ENCODE measurements at regions not wholly inside any gene's neighbourhood (a gene's known extent, or its start where the extent isn't known, plus 50 kb on each side); places are given as distances from the start of the nearest gene placed in this dataset.

DNA sequence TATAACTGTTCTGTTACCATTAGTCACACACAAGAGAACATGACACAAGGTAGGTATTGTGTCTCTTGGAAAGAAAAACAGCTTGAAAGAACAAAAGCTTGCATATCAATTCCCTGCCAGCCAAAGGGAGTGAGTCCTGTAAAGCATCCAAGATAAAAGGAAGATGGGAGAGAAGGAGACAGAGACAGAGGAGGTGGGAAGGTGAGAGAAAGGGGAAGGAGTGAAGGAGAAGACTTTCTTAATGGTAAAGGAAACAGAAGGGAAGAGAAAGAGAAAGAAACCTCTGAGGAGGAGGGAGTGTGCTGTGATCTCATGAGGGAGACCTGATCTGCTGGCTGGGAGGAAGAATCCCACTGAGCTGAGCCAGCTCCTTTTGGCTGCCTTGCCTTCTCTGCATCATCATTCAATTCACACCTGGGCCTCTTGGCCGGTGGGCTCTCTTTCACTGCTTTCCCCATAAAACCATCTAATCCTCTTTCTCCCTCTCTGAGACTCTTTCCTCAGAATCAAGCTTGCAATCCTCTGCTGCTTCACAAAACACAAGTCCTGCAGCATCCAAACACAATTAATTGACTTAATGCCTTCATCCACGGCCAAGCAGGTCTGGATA, 271.6 kb downstream of the ABCC12 start:
- Histone ChIP-seq H3K27ac (ENCODE audit: low read depth in 1 of 2, low read length in 1 of 2) (no peak overlapping the region), H3K4me3 (ENCODE audit: low read length in 2 of 2) (no peak overlapping the region), H3K9me3 (ENCODE audit: control insufficient read depth in 2 of 2, insufficient read depth in 1 of 2, low read length in 1 of 2) (no peaks in the 10 kb centered on the region), H3K27me3 (ENCODE audit: control insufficient read depth in 2 of 2, insufficient read depth in 1 of 2, low read length in 1 of 2) (no peaks in the 10 kb centered on the region), H3K36me3 (ENCODE audit: control insufficient read depth in 2 of 2, insufficient read depth in 2 of 2, low read length in 1 of 2) (no peaks in the 10 kb centered on the region), H3K4me1 (ENCODE audit: control insufficient read depth in 2 of 2, insufficient read depth in 2 of 2, low read length in 2 of 2) (no peaks in the 10 kb centered on the region)
- no peak for DNase-seq (ENCODE audit: low read depth in 6 of 9, low spot score in 9 of 9)
- WGBS, result 15% methylated on average over 2 of the region's 2 CpGs

DNA sequence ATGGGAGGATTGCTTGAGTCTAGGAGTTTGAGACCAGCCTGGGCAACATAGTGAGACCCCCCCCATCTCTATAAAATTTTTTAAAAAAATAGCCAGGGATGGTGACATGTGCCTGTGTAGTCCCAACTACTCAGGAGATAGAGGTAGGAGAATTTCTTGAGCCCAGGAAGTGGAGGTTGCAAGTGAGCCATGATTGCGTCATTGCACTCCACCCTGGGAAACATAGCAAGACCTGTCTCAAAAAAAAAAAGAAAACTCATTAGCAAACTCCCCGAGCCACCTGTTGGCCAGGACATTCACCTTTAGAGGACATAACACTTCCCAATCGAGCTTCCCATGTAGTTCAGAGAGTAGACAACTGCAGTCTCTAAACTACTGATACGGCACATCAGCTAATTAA, 274.2 kb downstream of the ABCC12 start:
- Histone ChIP-seq H3K4me3 (ENCODE audit: low read length in 2 of 2) (no peak overlapping the region), H3K27ac (ENCODE audit: low read depth in 1 of 2, low read length in 1 of 2) (no peak overlapping the region), H3K9me3 (ENCODE audit: control insufficient read depth in 2 of 2, insufficient read depth in 1 of 2, low read length in 1 of 2) (no peaks in the 10 kb centered on the region), H3K4me1 (ENCODE audit: control insufficient read depth in 2 of 2, insufficient read depth in 2 of 2, low read length in 2 of 2) (no peaks in the 10 kb centered on the region), H3K36me3 (ENCODE audit: control insufficient read depth in 2 of 2, insufficient read depth in 2 of 2, low read length in 1 of 2) (no peaks in the 10 kb centered on the region), H3K27me3 (ENCODE audit: control insufficient read depth in 2 of 2, insufficient read depth in 1 of 2, low read length in 1 of 2) (no peaks in the 10 kb centered on the region)
- DNase-seq (ENCODE audit: low read depth in 6 of 9, low spot score in 9 of 9), result no peak
- WGBS, result 85% methylated on average over 4 of the region's 4 CpGs

GRCh38 chr16:47880653-47881052, 275.1 kb downstream of the ABCC12 start:
- Histone ChIP-seq H3K27me3 (ENCODE audit: control insufficient read depth in 2 of 2, insufficient read depth in 1 of 2, low read length in 1 of 2) (no peaks in the 10 kb centered on the region), H3K36me3 (ENCODE audit: control insufficient read depth in 2 of 2, insufficient read depth in 2 of 2, low read length in 1 of 2) (no peaks in the 10 kb centered on the region), H3K9me3 (ENCODE audit: control insufficient read depth in 2 of 2, insufficient read depth in 1 of 2, low read length in 1 of 2) (no peaks in the 10 kb centered on the region), H3K4me1 (ENCODE audit: control insufficient read depth in 2 of 2, insufficient read depth in 2 of 2, low read length in 2 of 2) (no peaks in the 10 kb centered on the region), H3K27ac (ENCODE audit: low read depth in 1 of 2, low read length in 1 of 2) (no peak overlapping the region), H3K4me3 (ENCODE audit: low read length in 2 of 2) (no peak overlapping the region)
- WGBS, result 96% methylated on average over 5 of the region's 5 CpGs
- no peak for DNase-seq (ENCODE audit: low read depth in 6 of 9, low spot score in 9 of 9)

DNA sequence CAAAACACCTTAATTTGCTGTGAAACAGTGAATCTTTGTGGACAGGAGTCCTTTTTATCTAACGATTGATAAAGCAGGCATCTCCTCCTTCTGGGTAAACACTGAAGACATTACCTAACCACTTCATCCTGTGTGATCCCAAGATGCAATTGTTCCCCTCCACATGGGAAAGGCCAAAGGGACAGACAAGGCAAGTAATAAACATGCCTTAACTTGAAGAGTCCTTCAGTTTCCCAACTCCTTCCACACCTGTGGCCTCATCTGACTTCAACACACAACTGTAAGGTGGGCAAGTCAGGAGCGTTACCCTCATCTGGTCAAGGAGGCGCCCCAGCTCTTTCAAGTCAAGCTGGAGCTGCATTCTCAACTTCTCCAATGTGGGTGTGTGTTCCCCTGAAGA, 278.6 kb downstream of the ABCC12 start:
- WGBS, result 92% methylated on average over 3 of the region's 3 CpGs
- no peak for DNase-seq (ENCODE audit: low read depth in 6 of 9, low spot score in 9 of 9)
- no peaks in the 10 kb centered on the region for H3K9me3 ChIP-seq (ENCODE audit: control insufficient read depth in 2 of 2, insufficient read depth in 1 of 2, low read length in 1 of 2)
- H3K4me3 ChIP-seq (ENCODE audit: low read length in 2 of 2), result no peak overlapping the region
- no peaks in the 10 kb centered on the region for H3K4me1 ChIP-seq (ENCODE audit: control insufficient read depth in 2 of 2, insufficient read depth in 2 of 2, low read length in 2 of 2)
- H3K36me3 ChIP-seq (ENCODE audit: control insufficient read depth in 2 of 2, insufficient read depth in 2 of 2, low read length in 1 of 2), result no peaks in the 10 kb centered on the region
- no peak overlapping the region for H3K27ac ChIP-seq (ENCODE audit: low read depth in 1 of 2, low read length in 1 of 2)
- no peaks in the 10 kb centered on the region for H3K27me3 ChIP-seq (ENCODE audit: control insufficient read depth in 2 of 2, insufficient read depth in 1 of 2, low read length in 1 of 2)

GRCh38 chr16:47876511-47876910, 279.3 kb downstream of the ABCC12 start:
- Histone ChIP-seq H3K4me3 (ENCODE audit: low read length in 2 of 2) (no peak overlapping the region), H3K27ac (ENCODE audit: low read depth in 1 of 2, low read length in 1 of 2) (no peak overlapping the region), H3K27me3 (ENCODE audit: control insufficient read depth in 2 of 2, insufficient read depth in 1 of 2, low read length in 1 of 2) (no peaks in the 10 kb centered on the region), H3K36me3 (ENCODE audit: control insufficient read depth in 2 of 2, insufficient read depth in 2 of 2, low read length in 1 of 2) (no peaks in the 10 kb centered on the region), H3K9me3 (ENCODE audit: control insufficient read depth in 2 of 2, insufficient read depth in 1 of 2, low read length in 1 of 2) (no peaks in the 10 kb centered on the region), H3K4me1 (ENCODE audit: control insufficient read depth in 2 of 2, insufficient read depth in 2 of 2, low read length in 2 of 2) (no peaks in the 10 kb centered on the region)
- DNase-seq (ENCODE audit: low read depth in 6 of 9, low spot score in 9 of 9), result no peak
- 93% methylated on average over 7 of the region's 7 CpGs for WGBS

- DNase-seq (ENCODE audit: low read depth in 6 of 9, low spot score in 9 of 9), result no peak
- no peaks in the 10 kb centered on the region for H3K27me3 ChIP-seq (ENCODE audit: control insufficient read depth in 2 of 2, insufficient read depth in 1 of 2, low read length in 1 of 2)
- WGBS, result 85% methylated on average over 5 of the region's 5 CpGs
- H3K36me3 ChIP-seq (ENCODE audit: control insufficient read depth in 2 of 2, insufficient read depth in 2 of 2, low read length in 1 of 2), result no peaks in the 10 kb centered on the region
- no peak overlapping the region for H3K4me3 ChIP-seq (ENCODE audit: low read length in 2 of 2)
- no peaks in the 10 kb centered on the region for H3K4me1 ChIP-seq (ENCODE audit: control insufficient read depth in 2 of 2, insufficient read depth in 2 of 2, low read length in 2 of 2)
- H3K27ac ChIP-seq (ENCODE audit: low read depth in 1 of 2, low read length in 1 of 2), result no peak overlapping the region
- no peaks in the 10 kb centered on the region for H3K9me3 ChIP-seq (ENCODE audit: control insufficient read depth in 2 of 2, insufficient read depth in 1 of 2, low read length in 1 of 2)
Observed at GRCh38 chr16:47873434-47873833, 282.4 kb downstream of the ABCC12 start.

DNA sequence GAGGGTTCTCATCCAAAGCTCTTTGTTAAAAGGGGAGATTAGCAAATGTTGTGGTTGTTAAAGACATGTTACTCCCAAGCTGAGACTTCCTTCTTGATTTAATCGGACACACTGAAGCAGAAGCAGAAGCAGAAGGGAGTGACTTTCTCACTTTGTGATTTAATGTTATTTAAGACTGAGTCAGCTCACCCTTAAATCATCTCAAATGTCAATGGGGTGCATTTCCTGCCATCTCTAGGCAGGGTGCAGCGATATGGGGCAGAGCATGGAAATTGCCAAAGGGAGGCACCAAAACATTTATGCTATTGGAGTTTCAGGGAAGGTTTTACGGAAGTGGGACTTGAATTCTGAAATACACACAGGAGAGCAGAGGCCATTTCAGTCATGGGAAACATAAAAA, 283.6 kb downstream of the ABCC12 start:
- Histone ChIP-seq H3K4me3 (ENCODE audit: low read length in 2 of 2) (no peak overlapping the region), H3K27ac (ENCODE audit: low read depth in 1 of 2, low read length in 1 of 2) (no peak overlapping the region), H3K36me3 (ENCODE audit: control insufficient read depth in 2 of 2, insufficient read depth in 2 of 2, low read length in 1 of 2) (no peaks in the 10 kb centered on the region), H3K9me3 (ENCODE audit: control insufficient read depth in 2 of 2, insufficient read depth in 1 of 2, low read length in 1 of 2) (no peaks in the 10 kb centered on the region), H3K27me3 (ENCODE audit: control insufficient read depth in 2 of 2, insufficient read depth in 1 of 2, low read length in 1 of 2) (no peaks in the 10 kb centered on the region), H3K4me1 (ENCODE audit: control insufficient read depth in 2 of 2, insufficient read depth in 2 of 2, low read length in 2 of 2) (no peaks in the 10 kb centered on the region)
- DNase-seq (ENCODE audit: low read depth in 6 of 9, low spot score in 9 of 9), result no peak
- WGBS, result 67% methylated on average over 3 of the region's 3 CpGs

DNA sequence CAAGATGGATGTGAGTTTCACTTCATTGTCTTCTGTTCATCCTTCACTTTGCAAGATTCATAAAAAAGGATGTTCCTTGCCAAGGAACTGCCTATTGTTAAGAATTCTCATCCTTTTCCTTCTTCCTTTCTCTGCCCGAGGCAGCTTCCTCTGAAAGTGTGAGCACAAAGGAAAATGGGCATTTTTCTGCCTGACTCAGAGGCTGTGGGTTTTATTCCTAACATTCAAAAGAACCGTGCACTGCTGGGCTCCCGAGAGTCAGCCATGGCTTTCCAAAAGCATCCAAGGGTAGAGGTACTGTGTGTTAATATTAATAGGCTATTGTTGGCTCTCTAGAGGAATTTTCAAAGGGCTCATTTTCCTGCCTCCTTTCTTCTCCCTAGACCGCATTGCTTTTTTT, 289.4 kb downstream of the ABCC12 start:
- Histone ChIP-seq H3K4me3 (ENCODE audit: low read length in 2 of 2) (no peak overlapping the region), H3K36me3 (ENCODE audit: control insufficient read depth in 2 of 2, insufficient read depth in 2 of 2, low read length in 1 of 2) (no peaks in the 10 kb centered on the region), H3K4me1 (ENCODE audit: control insufficient read depth in 2 of 2, insufficient read depth in 2 of 2, low read length in 2 of 2) (no peaks in the 10 kb centered on the region), H3K27me3 (ENCODE audit: control insufficient read depth in 2 of 2, insufficient read depth in 1 of 2, low read length in 1 of 2) (no peaks in the 10 kb centered on the region), H3K9me3 (ENCODE audit: control insufficient read depth in 2 of 2, insufficient read depth in 1 of 2, low read length in 1 of 2) (no peaks in the 10 kb centered on the region), H3K27ac (ENCODE audit: low read depth in 1 of 2, low read length in 1 of 2) (no peak overlapping the region)
- WGBS, result 35% methylated on average over 4 of the region's 4 CpGs
- DNase-seq (ENCODE audit: low read depth in 6 of 9, low spot score in 9 of 9), result no peak

DNA sequence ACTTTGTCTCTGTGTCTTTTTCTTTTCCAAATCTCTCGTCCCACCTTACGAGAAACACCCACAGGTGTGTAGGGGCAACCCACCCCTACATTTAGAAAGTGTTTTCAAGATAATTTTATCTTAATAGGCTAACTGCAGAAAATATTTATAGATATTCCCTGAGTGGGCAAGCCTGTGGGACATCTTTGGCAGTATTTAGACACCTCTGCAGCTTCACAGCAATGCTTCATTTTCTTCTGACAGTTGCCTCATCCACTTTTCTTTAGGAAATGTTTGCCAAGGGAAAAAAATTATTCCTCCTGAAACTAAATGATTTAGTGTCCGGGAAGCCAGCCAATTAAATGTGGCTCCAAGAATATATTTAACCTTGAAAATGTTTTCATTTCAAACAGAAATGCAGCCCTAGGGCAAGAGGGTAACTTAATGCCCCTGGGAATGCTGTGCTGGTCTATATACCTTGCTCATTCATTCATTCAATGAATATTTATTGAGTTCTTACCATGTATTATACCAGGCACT, 290.4 kb downstream of the ABCC12 start:
- H3K4me3 ChIP-seq (ENCODE audit: low read length in 2 of 2), result no peak overlapping the region

More for the DNA sequence above, 290.4 kb downstream of the ABCC12 start:
- Histone ChIP-seq H3K36me3 (ENCODE audit: control insufficient read depth in 2 of 2, insufficient read depth in 2 of 2, low read length in 1 of 2) (no peaks in the 10 kb centered on the region), H3K4me1 (ENCODE audit: control insufficient read depth in 2 of 2, insufficient read depth in 2 of 2, low read length in 2 of 2) (no peaks in the 10 kb centered on the region), H3K27ac (ENCODE audit: low read depth in 1 of 2, low read length in 1 of 2) (no peak overlapping the region), H3K27me3 (ENCODE audit: control insufficient read depth in 2 of 2, insufficient read depth in 1 of 2, low read length in 1 of 2) (no peaks in the 10 kb centered on the region), H3K9me3 (ENCODE audit: control insufficient read depth in 2 of 2, insufficient read depth in 1 of 2, low read length in 1 of 2) (no peaks in the 10 kb centered on the region)
- no peak for DNase-seq (ENCODE audit: low read depth in 6 of 9, low spot score in 9 of 9)
- 94% methylated on average over 3 of the region's 3 CpGs for WGBS
